ENCODE measurements at regions not wholly inside any gene's neighbourhood (a gene's known extent, or its start where the extent isn't known, plus 50 kb on each side); places are given as distances from the start of the nearest gene placed in this dataset.
"Not testable (repeated sequence)": the region's sequence is repeated elsewhere in the genome, so short reads cannot be mapped to it uniquely, and the experiment has no call there.

- no peak for DNase-seq (ENCODE audit: low spot score)
Measured at GRCh38 chr15:24835301-24835700, 119.5 kb upstream of the SNRPN start.

DNA sequence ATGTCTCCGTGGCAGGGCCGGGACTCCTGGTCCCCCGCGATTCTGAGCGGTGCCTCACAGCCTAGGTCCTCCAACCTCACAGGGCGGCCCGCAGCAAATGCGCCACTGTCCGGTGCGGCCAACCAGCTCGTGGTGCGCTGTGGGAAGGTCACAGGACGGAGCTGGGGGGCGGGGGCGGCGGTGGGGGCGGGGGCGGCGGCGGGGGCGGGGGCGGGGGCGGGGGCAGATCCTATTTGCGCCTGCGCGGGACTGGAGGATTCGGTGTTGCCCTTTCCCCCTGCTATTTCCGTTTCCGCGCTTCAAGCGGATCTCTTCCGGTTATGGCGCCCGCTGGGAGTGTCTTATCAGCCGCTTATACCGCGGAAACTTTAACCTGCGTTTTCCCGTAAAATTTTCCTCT lies 106.7 kb upstream of the SNRPN start:
- no peak for DNase-seq (ENCODE audit: low spot score)

DNA sequence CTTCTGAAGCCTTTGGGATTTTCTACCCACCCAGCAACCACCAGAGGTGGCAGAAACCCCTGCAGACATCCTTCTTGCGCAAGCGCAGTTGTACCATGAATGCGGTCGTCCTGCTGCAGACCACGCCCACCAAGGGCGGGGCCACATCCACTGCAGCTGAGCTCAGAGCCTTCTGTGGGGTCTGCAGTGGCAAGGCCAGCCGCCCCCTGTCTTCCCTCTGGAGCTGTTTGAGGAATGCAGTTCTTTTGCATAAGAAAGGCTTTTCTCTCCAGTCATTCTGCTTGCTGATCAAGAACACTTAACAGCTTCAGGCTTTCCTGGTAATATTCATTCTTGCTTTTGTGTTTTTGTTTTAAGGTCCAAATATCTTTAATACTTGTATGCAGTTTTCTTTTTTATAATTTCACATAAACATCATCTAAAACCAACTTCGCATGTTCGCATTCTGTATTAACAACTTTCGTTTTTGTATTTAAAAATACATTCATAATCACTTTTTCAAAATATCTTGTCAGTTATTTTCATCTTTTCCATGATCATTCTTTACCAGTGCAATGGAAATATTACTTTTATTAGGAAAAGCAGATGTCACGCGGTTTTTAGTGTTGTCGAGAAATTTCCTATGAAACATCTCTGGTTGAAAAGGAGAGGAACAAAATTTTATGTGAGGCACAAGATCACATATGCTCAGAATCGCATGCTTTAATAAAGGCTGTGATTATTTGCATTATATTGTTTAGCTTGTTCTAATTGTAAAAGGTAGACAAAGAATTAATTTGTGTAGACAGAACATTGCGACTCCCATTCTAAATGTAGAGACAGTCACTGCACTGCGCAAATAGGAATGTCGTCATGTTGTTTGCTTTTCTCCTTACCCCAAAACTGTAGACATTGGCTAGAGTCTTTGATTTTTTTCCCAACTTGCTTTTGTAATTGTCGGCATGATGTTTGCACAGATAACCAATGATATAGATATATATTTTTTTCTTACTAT lies 98.1 kb upstream of the SNRPN start:
- DNase-seq (ENCODE audit: low spot score), result no peak

DNA sequence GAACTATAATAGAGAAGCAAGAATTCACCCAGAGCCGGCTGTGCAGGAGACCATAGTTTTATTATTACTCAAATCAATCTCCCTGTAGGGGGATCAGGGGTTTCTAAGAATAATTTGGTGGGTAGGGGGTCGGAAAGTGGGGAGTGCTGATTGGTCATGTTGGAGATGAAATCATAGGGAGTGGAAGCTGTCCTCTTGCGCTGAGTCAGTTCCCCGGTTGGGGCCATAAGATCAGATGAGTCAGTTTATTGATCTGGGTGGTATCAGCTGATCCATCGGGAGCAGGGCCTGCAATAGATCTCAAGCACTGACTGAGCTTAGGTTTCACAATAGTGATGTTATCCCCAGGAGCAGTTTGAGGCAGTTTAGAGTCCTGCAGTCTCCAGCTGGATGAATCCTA lies 97.0 kb upstream of the SNRPN start:
- no peak for DNase-seq (ENCODE audit: low spot score)

- DNase-seq (ENCODE audit: low spot score), result not testable (repeated sequence)
Measured at GRCh38 chr15:24858183-24858582, 96.6 kb upstream of the SNRPN start.

- DNase-seq (ENCODE audit: low spot score), result no peak
Measured at GRCh38 chr15:24858737-24859601, 95.8 kb upstream of the SNRPN start.

DNA sequence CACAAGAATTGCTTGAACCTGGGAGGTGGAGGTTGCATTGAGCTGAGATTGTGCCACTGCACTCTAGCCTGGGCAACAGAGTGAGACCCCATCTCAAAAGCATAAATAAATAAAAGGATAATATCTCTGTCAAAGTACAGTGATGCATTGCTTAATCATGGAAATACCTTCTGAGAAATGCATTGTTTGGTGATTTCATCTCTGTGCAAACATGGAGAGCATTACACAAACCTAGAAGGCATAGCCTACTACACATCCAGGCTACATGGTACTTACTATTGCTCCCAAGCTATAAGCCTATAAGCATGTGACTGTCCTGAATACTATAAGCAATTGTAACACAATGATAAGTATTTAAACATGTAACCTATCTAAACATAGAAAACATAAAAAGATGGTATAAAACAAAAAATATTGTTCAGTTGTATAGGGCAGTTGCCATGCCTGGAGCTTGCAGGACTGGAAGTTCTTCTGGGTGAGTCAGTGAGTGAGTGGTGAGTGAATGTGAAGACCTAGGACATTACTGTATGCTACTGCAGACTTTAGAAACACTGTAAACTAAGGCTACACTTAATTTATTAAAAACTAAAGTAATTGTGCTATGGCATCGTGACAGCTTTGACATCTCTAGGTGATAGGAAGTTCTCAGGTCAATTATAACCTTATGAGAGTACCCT lies 93.6 kb upstream of the SNRPN start:
- no peak for DNase-seq (ENCODE audit: low spot score)

- DNase-seq (ENCODE audit: low spot score), result no peak
Measured at GRCh38 chr15:24862726-24863521, 91.9 kb upstream of the SNRPN start.

DNA sequence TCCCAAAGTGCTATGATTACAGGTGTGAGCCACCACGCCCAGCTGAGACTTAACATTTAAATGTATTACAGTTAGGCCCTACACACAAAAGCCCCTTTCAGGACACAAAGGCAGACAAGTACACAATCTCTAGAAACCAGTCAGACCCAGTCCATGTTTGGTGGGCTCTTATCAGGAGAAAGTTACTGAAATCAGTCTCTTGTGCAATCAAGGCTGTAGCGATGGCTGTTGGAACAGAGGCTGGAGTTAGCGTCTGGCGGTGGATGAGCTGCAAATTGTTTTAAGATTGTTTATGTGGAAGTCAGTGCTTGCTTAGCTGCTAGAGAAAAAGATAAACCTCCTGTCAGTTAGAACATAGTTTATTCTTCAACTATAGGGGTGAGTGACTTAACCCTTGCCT lies 89.5 kb upstream of the SNRPN start:
- no peak for DNase-seq (ENCODE audit: low spot score)

- no peak for DNase-seq (ENCODE audit: low spot score)
Measured at GRCh38 chr15:24877174-24877573, 77.6 kb upstream of the SNRPN start.

DNA sequence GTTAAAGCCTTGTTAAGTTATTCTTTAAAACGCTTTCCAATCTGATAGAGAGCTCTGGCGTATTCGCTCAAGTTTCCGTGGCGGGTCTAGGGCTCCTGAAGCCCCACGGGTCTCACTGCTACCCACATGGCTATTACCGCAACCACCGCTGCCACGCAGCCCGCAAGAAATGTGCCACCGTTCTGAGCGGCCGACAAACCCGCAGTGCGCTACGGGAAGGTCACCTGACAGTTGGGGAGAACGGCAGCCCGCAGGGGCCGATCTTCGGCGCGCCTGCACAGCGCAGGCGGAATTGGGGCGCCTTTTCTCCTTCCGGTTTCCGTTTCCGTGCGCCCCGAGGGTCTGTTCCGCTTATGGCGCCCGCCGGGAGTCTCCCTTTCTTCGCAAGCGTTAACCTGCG lies 76.6 kb upstream of the SNRPN start:
- DNase-seq (ENCODE audit: low spot score), result no peak

GRCh38 chr15:24879492-24879891 lies 75.3 kb upstream of the SNRPN start:
- DNase-seq (ENCODE audit: low spot score), result no peak

DNA sequence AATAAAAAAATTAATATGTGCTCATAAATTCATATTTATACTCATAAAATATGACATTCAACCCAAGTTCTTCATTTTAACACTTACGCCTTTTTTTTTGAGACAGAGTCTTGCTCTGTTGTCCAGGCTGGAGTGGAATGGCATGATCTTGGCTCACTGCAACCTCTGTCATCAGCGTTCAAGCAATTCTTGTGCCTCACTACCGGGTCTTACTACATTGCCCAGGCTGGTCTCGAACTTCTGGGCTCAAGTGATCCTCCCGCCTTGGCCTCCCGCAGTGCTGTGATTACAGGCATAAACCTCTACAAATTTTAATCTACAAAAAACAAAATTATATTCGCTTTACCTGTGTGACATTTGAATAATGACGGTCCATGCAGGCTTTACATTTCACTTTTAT lies 74.1 kb upstream of the SNRPN start:
- DNase-seq (ENCODE audit: low spot score), result no peak

GRCh38 chr15:24886538-24886937 lies 68.2 kb upstream of the SNRPN start:
- DNase-seq (ENCODE audit: low spot score), result no peak

- no peak for DNase-seq (ENCODE audit: low spot score)
Measured at GRCh38 chr15:24898715-24899272, 56.0 kb upstream of the SNRPN start.

DNA sequence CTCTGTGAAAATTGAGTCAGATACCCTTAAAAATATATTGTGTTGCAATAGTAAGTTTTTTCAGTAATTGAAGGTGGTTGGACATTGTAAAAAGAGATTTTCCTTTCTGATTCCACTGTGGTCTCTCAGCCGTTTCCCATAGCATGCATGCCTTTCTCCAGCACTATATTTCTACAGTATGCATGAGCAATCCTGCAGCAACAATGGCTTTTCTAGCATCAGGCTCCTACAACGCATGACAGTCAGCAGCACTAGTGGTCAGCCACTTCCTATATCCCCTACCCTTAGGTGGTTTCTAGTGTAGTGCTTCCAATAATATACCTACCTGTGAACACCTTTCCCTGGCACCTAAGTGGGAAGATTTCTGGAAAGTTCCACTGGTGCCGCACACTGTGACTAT lies 55.4 kb upstream of the SNRPN start:
- DNase-seq (ENCODE audit: low spot score), result no peak

DNA sequence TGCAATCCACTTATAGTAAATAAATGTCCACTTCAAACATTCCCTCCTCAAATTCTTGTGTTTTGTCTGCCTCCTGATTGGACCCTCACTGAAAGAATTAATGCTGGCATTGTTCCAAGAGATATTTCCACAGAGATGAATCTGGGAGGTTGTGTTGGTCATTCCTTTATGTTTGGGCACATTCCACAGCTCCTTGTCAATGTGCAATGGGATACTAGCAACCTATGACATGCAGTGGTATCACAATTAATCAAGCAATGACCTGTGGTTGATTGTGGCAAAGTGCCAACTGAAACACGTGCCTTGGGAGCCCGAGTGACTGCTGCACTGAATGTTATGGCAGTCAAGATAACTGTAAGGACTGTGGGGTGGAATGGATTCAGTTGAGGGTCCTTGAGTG lies 55.0 kb upstream of the SNRPN start:
- no peak for DNase-seq (ENCODE audit: low spot score)

DNA sequence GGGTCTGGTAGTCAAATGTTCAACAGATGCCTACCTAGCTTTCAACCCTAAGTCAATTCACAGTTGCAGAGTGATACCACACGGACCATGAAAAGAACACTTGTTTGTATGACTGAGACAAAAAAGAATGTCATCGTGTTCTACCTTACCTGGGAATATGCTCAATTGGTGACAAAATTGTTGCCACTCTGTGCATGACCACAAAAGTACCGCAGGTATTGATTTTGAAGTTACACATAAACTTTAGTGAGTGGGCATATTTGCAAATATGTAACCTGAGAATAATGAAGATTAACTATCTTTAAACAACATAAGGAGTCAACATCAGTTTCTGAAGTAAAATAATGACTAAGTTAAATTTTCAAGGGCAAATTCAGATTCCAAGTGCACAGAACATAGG lies 53.4 kb upstream of the SNRPN start:
- DNase-seq (ENCODE audit: low spot score), result no peak
